Activated effector memory CD4-positive, alpha-beta T cell treated with Interleukin-2 at 50 U/mL for 16 hours (primary cell): ENCODE measurements at regions not wholly inside any gene's neighbourhood (a gene's known extent, or its start where the extent isn't known, plus 50 kb on each side); places are given as distances from the start of the nearest gene placed in this dataset.

Experiments
- DNase-seq: peaks from one replicate; pipeline ENCODE4 v3.0.0-alpha.2; 2020

DNA sequence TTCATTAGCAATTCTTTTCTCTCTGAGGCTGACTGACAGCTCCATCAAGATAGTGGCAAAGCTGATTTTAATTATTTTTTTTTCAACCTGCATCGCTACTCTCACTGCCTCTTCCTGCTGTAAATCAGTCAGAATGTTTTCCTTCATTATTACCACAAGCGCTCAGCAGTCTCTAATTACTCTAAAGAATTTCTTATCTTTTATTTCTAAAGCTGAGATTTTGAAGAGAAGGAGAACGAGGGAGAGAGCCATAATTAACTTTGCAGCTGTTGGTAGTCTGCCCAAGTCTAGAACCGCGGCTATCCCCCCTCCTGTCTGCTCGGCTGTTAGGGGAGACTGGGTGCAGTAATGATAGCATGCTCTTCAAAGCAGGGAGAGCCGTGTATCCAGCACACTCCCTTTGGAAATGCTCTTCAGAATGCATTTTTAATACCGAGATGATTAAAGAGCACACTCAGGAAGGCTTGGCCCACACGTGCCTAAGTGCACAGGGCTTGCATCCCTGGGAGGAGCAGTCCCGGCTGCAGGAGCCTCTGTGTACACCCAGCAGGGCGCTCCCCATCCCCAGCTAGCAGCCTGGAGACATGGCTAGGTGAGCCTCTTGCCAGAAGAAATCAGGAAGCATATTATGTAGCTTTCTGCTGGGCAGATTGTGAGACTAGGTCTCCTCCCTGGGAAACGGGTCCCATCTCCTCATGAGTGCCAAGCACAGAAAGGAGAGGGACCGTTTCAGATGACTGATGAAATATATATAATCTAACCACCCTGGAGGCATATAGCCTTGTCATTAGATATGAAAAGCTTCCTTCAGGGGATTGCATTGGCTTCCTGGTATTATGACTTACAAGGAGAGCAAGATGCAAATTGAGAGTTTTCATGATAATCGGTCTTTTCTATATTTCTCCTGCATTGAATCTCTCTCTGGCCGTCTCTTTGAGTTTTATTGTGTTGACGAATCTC lies 555.2 kb downstream of the CMPK2 start:
- no peak for DNase-seq

DNA sequence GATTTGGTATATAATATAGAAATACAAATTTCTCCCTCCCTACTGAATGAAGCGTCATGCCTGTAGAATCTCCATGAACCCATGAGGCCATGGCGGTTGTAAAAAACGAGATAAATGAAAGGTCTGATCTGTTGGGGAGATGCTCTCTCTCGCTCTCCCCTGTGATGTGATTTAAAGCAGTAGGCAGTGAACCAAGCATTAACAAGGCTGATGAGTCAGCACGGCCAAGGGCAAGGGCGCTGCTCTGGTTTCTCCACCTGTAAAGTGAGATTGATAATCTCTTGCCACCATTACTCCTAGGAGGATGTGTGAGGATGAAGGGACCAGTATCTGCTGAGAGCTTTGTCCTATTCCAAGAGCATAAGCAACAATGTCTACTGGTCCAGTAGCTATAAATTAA lies 553.3 kb downstream of the CMPK2 start:
- no peak for DNase-seq

DNA sequence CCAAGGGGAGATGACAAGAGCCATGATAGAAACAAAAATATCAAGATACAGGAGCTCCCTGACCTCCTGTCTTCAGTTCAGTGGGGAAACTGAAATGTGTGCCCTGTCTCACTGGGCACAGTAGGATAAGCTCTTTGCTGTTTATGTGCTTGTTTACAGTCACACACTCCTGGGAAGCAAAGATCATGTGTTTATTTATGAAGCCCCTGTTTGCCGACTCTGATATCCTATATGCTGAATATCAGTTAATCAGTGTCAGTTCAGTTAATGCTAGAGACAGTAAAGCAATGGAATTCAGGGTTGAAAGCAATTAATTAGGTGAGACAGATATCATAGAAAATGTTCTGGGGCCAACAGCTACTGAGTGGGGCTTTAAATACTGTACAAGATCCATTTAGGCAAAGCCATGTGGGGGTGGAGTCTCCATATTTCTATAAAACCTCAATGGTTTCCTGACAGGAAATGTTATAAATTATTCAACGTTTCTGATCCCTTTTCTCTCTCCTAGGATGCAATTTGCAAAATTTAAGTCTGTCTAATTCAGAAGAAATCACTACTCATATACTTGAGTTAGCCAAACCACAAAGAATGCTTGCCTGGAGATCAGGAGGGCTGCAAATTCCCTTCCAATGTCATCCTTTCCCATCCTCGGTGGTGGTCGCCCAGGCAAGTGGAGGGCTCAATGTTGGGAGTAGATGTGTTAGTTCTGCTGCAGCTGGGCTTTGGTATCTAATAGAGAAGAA lies 551.3 kb downstream of the CMPK2 start:
- DNase-seq = no peak

DNA sequence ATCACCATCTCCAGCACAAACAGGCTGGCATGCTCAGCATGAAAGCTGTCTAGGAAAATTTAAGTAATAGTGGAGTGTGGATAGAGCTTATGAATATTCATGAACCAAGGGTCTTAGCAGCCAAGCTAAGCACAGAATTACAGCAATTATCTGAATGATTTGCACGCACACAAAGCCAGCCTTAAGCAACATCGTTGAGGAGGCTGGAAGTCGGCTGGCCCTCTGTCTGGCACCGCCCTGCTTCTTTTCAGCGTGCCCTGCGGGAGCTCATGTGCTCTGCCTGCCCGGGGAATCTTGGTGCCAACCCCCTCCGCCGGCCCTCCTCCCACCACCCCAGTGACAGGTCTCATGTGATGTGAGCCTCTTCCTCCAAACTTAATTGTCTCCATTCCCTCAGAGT lies 540.1 kb downstream of the CMPK2 start:
- DNase-seq = no peak

DNA sequence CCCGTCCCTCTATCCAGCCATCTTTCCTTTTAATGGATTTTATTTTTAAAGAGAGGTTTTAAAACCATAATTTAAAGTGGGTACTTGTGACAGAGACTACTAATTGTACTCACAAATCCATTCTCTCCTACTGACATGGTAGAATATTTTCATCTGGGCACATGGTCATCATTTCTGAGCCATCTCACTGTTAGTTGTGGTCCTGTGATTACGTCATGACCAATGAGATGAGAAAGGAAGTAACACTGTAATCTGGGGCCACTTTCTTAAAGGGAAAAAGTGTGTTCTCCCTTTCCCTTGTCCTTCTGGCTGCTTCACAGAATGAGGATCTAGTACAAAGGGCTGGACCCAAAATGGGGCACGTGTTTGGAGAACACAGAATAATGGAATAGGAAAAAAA lies 538.7 kb downstream of the CMPK2 start:
- DNase-seq = no peak

DNA sequence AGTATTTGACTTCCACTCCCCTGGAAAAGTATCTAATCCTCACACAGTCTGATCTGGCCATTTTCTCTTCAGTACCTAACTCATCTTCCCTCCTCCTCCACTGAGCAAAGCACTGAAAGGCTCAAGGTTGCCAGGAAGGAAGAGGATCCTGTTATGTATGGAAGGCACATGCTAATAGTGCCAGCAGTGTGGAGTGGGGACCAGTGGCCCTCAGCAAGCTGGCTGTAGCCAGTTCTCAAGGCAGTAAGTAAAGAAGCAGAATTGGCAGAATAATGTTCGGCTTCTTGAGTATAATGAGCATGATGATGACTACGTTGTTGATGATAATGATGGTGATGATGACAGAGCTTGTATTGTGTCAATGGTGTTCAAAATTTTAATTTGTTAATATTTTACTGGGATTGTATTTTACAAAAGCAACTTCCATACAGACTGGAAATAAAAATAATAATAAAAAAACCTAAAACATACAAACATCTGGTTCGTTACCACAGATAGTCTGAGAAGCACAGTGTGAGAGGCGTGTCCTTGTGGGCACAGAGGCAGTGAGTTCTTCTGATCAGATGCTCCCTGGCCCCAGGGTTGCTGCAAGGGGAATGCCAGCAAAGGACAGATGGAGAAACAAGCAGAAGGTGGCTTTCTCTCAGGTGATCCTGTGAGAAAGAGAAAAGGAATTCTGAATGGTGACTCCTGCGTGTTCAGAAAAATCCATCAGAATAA lies 528.8 kb downstream of the CMPK2 start:
- DNase-seq = no peak

DNA sequence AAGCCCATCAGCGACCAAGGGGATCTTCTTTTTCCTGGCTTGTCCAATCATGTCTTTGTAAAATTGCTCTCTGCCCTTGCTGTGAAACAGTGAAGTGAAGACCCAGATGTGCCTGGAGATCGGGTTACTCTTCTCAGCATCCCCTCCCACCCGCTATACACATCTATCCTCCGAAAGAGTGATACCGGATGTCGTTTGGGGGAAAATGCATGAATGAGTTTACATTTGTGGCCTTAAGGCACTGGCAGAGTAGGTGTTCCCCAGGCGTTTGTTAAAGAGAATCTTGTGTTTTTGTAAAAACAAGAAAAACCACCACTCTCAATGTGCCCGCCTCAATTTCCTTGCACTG lies 528.3 kb downstream of the CMPK2 start:
- DNase-seq = no peak

DNA sequence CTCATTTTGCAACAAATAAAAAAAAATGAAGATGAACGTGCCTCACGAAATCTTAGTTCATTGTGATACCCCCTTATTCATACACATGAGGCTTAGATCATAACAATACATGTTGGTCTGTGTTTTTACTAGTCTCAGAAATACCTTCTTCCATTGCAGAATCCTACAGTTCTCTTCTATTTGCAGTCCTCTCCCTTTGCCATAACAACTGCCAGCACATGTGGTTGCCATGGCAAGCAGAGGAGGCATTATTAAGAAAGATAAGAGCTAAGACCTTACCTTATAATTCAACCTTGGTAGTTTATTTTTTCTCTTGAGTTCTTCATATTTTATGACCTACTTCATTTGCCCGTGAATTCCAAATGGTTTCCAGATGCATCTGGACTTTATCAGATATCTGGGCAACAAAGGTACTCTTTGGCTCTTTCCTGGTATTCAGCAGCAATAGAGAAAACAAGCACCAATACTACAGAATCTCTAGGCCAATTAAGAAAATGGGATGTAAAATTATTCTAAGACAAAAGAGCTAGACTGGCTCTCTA lies 524.0 kb downstream of the CMPK2 start:
- DNase-seq = no peak

DNA sequence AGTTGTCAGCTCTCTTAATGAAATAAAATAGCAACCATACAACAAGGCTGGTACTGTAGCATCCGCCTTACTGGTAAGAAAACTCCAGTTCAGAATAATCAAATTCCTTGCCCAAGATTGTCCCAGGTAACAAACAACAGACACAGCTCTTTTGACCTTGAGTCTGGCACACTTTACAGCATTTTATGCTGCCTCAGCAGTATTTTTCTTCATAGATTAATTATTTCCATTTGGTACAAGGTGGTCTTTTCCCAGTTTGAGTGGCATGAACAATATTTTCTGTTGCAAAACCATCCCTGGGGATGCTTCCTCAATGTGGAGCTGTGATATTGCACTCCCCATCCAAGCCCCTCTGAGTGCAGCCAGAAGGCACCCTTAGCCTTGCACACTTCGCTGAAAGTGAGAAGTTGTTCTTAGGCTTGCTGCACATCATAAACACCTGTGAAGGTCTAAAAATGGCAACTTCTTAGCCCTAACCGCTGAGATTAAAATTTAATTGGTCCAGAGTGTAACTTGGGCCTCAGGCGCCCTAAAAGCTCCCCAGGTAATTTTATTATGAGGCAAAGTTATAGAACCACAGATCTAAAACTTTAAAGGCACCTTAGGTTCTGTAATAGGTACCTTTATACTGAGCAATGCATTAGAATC lies 523.3 kb downstream of the CMPK2 start:
- DNase-seq = no peak

DNA sequence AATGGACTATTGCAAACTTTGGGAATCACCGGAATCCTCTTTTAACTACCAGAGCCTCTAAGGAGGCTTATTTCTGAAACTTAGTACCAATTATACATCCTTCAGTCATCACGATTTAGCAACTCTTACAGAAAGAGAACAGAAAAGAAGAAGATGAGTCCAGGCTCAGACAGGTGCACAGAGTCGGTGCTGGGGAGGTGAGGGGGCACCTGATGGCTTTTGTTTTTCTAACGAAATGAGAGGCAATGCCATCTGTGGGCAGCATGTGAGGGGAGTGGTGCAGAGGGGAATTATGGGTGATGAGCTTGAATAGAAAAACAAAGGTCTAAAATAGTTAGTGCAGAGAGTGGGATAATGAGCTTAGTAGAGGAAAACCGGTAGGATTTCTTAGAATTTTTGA lies 522.6 kb downstream of the CMPK2 start:
- DNase-seq = no peak

DNA sequence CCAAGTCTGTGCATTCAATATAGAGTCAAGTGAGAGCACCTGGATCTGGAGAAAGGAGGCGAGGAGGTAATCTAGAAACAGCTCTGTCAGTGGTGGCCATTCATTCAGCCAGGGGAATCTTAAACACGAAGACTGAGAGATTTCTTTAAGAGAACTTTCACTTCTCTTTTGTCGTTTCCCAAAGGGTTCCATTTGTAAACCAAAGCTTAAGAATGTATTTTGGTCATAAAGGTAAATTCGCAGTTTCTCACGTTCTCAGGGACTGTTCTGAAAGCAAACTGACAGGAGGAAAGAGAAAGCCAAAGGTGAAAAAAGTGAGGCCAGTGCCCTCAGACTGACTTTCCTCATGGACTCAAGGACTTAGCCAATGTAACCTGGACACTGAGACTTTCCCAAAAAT lies 513.5 kb downstream of the CMPK2 start:
- no peak for DNase-seq

DNA sequence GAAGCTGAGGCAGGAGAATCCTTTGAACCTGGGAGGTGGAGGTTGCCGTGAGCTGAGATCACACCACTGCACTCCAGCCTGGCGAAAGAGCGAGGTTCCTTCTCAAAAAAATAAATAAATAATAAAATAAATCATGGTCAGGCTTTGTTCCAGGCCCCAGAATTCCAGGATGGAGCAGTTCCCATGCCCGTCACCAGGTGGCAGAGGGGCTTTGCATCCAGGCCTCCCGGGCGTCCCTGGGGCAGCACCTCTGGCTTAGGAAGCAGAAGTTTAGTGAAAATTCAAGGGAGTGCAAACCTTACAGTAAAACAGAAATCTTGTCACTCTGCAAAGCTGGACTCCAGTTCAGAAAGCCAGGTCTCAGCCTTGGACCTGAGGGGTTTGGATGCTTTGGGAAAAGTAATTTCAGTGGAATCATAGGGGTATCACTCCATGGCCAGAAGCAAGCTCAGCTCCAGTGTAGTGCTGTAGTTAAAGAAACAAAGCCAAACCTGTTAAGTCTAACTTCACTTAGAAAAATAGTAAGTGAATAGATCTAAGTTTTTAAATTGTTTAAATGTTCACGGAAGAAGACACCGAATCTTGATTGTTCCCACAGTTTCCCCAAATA lies 512.7 kb downstream of the CMPK2 start:
- no peak for DNase-seq

DNA sequence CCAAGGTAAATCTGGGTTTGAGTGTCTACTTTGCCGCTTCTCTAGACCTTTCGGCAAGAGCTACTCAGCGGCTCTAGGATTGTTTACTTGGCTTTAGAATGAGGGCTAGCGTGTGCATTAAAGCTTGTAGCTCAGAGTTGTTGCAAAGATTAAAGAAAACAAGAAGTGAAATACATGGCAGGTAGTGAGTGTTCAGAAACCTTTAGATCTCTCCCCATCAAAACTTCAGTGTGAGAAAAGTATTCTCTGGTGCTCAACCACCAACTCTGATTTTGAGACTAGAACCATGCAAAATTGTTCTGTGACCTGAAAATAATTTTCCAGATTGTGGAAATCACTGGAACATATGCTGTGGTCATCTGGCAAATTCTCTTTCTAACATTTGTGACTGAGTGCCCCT lies 512.0 kb downstream of the CMPK2 start:
- no peak for DNase-seq

DNA sequence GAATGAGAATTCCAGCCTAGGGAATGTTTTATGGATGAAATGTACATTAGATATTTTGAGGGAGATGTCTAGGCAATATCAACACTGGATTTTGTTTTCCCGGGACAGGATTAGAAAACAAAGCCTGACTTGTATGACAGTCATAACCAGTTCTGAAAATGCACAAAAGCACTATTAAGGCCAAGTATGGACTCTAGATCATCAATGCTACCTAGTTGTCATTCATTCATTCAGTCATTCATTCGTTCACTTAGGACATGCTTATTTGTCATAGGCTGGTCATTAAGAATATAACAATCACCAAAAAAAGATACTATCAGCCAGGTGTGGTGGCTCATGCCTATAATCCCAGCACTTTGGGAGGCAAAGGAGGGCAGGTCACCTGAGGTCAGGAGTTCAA lies 511.2 kb downstream of the CMPK2 start:
- DNase-seq = no peak

DNA sequence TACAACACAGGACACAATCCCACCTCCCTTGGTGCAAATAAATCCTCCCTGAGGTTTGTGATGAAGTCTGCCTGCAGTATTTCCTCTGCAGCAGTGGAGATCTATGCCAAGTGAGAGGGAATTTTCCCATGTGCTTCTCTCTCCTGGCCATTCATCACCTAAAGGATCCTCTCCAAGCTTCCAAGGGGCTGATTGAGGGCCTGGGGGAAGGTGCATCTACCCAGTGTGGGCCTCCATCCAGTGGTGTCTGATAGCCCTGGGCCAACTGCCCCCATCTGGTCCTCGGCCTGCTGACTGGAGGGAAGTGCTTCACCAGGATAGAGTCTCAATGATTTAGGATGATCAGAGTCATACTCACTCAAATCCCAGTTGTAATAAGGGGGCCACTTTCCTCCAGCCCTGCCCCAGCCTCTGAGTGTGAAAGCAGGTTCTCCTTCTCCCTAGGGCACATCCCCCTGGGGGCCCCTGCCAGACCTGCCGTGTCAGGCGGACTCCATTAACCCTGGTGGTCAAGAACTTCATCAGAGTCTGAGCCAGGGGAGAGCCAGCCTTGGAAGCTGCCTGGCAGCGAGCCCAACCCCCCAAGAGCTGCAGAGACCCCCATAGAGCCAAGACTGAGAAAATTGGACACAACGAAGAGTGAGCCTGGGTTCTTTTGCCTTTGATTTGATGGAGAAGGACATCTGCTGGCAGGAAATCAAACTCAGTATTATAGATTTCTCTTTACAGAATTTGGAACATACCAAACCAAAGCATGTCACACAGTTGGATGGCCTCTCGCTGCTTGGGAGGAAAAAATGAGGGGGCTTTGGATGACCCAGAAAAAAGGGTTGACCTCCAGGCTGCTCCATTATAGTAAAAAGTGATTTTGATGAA lies 509.6 kb downstream of the CMPK2 start:
- DNase-seq = no peak

DNA sequence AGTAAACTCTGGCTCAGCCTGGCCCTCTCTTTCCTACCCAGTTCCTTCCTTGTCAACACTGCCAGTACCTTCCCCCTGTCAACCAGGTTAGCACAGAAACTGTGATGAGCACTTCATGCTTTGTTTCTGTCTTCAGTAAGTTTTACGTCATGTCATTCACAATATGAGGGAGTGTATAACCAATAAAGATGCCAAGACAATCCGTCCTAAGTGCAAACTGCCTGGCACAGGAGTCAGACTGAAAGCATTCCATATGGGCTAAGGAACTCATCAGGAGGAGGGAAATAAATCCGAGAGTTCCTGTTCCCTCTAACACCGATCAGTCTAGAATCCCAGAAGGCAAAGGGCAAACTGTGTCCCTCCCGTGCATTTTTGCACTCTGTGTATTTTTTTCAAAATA lies 507.2 kb downstream of the CMPK2 start:
- no peak for DNase-seq

DNA sequence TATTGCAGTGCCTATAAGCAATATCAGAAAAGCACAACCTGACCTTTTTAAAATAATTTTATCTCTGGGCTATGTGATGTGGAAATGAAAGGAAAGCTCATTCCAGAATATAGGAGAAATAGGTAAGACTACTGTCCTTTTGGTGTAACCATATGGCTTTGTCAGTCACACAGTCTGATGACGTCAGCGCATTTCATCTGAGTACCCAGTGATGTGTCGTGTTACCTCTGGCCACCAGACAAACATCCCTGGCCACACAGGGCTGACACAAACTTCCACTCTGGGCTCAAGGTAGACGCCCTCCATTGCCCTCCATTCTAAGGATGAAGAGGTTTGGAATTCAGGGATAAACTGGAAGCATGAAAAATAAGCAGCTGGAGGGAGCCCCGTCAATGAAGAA lies 506.7 kb downstream of the CMPK2 start:
- no peak for DNase-seq

DNA sequence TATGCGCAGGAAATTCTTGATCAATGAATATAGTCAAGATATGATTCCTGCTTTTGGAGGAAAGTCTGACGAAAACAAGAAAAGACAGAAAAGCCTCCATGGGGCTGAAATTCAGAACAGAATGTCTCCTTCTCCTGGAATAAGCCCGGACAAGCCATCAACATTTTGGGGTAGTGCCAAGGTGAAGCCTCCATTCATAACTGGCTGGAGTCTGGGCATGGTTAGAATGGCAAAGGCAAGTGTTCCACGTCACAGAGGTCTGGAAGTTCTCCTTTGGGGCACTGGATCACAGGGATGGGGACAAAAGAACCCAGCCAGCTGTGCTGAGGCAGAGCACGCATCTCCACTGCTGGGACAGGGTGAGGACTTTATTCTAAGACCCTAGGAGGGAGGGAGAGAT lies 505.7 kb downstream of the CMPK2 start:
- no peak for DNase-seq

DNA sequence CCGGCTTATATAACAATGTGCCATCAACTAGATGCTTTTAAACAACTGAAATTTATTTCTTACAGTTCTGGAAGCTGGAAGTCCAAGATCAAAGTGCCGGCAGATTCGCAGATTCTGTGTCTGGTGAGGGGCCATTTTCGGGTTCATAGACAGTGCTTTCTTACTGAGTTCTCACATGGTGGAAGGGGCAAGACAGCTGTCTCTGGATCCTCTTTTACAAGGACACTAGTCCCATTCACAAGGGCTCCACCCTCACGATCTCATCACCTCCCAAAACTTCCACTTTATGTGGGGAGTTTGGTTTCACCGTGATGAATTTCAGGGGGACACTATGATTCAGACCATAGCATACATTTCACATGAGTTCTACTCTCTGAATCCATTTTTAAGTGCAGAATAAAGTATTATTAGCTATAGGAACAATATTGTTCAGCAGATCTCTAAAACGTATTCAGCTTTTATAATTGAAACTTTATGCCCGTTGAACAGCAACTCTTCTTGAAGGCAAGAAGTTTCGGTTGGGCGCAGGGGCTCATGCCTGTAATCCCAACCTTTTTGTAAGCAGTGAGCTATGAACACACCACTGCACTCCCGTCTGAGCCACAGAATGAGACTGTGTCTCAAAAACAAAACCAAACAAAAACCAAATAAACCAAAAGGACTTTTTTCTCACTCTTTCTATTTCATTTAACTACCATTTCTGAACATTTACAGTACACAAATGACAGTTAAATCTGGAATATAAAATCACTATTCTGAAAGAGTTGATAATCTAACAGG lies 502.8 kb downstream of the CMPK2 start:
- DNase-seq = no peak

DNA sequence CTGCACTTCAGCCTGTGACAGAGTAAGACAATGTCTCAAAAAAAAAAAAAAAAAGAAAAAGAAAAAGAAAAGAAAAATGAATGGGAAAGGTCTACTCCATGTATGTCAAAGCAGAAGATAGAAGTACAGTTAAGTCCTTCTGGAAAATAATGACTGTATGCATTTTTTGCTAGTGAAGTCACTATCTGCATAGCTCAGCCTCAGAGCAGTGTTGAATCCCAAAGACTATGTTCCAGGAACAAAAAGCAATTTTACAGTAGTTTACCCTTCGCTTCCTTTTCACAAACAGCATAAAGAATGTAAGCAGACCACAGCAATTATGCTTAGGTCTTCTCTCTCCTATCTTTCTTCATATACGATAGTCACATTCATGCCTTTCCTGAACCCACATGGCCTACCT lies 497.4 kb downstream of the CMPK2 start:
- no peak for DNase-seq

DNA sequence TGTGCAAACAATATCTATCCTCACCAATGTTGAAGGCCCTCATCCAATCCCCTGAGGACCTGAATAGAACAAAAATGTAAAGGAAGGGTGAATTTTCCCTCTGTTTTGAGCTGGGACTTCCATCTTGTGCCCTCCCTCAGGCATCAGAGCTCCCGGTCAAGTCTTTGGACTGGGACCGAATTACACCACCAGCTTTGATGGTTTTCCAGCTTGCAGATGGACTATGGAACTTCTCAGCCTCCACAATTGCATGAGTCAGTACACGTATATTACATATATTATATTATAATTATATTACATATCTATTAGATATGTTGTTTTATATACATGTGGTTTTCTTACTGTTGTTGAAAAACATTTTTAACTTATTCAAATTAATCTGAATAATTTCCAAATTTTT lies 496.4 kb downstream of the CMPK2 start:
- no peak for DNase-seq
